OCI-LY3 (cell line): ENCODE measurements at regions not wholly inside any gene's neighbourhood (a gene's known extent, or its start where the extent isn't known, plus 50 kb on each side); places are given as distances from the start of the nearest gene placed in this dataset.

Experiments used
- EZH2phosphoT487 ChIP-seq: fragments of 200-600 bp; shearing (Covaris generic); IDR thresholded peaks from 2 replicates; pipeline ENCODE4 v1.6.1; 2018; ENCODE audit warnings: antibody characterized with exemption, mixed run types, low read depth
- TF ChIP-seq, protein P1 (sequence below): fragments of 200-600, 300-600 bp; sonication (generic); IDR thresholded peaks from 2 replicates; pipeline ENCODE4 v1.5.1; 2014; ENCODE audit warnings: antibody characterized with exemption, low read length, low read depth

GRCh38 chr15:93720607-93721006 is 510.8 kb upstream of the MCTP2 start:
- TF ChIP-seq, protein P1, sequence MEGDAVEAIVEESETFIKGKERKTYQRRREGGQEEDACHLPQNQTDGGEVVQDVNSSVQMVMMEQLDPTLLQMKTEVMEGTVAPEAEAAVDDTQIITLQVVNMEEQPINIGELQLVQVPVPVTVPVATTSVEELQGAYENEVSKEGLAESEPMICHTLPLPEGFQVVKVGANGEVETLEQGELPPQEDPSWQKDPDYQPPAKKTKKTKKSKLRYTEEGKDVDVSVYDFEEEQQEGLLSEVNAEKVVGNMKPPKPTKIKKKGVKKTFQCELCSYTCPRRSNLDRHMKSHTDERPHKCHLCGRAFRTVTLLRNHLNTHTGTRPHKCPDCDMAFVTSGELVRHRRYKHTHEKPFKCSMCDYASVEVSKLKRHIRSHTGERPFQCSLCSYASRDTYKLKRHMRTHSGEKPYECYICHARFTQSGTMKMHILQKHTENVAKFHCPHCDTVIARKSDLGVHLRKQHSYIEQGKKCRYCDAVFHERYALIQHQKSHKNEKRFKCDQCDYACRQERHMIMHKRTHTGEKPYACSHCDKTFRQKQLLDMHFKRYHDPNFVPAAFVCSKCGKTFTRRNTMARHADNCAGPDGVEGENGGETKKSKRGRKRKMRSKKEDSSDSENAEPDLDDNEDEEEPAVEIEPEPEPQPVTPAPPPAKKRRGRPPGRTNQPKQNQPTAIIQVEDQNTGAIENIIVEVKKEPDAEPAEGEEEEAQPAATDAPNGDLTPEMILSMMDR, result no peak
- no peak for TF ChIP-seq EZH2phosphoT487
